Right kidney (tissue), 1 donor: ENCODE measurements at regions not wholly inside any gene's neighbourhood (a gene's known extent, or its start where the extent isn't known, plus 50 kb on each side); places are given as distances from the start of the nearest gene placed in this dataset.
"Not testable (repeated sequence)": the region's sequence is repeated elsewhere in the genome, so short reads cannot be mapped to it uniquely, and the experiment has no call there.

Experiments
- DNase-seq: peaks from one replicate; pipeline ENCODE4 v3.0.0-alpha.2; 2016

DNA sequence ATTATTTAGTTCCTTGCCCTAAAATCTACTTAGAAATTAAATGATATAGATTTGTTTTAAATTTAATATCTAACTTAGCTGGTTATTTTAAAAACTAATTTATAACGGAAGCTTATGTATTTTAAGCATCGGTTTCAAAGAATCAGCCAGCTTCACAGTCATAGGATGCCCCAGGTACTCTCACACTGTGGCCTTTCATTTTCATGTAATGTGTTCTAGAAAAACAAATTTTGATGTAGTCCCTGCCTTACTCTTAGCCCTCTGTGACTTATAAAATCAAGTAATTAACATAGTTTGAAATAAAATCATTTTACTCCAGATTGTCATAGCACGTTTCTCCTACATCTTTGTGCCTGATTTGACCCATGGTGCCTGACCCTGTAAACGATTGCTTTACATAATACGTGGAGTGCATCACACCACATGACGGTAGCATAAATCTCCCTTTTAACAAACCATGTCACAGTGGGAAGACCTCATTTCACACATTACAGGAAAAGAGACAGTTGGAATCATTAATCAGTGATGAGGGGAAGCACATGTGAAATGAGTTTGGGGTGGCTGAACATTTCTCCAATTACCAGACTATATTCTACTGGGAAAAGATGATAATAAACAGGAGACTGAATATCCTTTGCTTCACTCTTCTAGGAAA lies 731.5 kb upstream of the CDH9 start:
- DNase-seq, result no peak

DNA sequence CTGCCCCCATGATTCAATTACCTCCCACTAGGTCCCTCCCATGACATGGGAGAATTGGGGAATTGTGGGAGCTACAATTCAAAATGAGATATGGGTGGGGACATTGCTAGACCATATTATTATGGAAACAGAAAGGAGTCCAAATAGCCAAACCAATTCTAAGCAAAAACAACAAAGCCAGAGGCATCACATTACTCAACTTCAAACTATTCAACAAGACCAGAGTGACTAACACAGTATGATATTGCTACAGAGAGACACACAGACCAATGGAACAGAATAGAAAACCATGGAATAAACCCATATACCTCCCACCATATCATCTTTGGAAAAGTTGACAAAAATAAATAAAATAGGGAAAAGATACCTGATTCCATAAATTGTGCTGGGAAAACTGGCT lies 710.5 kb upstream of the CDH9 start:
- DNase-seq, result no peak

DNA sequence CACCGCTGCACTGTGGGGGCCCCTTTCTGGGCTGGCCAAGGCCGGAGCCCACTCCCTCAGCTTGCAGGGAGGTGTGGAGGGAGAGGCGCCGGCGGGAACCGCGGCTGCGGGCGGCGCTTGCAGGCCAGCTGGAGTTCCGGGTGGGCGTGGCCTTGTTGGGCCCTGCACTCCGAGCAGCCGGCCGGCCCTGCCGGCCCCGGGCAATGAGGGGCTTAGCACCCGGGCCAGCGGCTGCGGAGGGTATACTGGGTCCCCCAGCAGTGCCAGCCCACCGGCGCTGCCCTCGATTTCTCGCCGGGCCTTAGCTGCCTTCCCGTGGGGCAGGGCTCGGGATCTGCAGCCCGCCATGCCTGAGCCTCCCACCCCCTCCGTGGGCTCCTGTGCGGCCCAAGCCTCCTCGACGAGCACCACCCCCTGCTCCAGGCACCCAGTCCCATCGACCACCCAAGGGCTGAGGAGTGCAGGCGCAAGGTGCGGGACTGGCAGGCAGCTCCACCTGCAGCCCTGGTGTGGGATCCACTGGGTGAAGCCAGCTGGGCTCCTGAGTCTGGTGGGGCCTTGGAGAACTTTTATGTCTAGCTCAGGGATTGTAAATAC lies 705.1 kb upstream of the CDH9 start:
- DNase-seq, result not testable (repeated sequence)

DNA sequence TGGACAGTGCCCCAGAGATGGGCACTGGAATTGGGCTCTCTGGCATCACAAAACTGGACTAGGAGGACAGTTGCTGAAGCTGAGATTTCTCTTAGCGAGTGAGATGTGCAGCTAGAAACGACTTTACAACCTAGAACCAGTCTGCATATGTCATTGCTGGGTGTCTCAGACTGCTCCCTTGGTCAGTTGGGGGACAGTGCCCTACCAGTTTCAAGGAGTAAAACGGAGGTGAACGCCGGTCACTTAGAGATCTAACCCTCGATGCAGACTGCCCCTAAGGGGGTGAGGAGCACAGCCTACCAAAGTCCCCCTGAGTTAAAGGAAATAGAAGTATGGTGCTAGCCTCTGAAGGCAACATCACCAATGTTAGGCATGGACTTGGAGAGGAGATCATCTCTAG lies 704.4 kb upstream of the CDH9 start:
- DNase-seq, result no peak

DNA sequence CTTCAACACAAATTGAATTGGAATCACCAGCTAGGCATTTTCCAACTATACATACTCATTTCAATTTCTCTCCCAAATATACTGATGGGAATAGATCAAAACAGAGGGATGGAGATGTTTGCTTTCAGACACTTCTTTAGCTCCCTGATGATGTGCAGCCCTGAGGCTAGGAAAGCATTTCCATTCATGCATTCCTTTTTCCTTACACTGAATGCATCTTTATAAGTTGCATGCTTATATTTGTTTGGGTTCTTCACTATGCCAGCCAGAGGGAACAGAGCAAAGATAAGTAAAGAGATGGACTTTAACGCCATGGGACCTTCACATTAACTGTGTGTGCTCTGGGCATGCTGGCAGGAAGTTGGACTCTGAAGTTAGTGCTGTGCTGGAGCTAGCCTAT lies 696.5 kb upstream of the CDH9 start:
- DNase-seq, result no peak

DNA sequence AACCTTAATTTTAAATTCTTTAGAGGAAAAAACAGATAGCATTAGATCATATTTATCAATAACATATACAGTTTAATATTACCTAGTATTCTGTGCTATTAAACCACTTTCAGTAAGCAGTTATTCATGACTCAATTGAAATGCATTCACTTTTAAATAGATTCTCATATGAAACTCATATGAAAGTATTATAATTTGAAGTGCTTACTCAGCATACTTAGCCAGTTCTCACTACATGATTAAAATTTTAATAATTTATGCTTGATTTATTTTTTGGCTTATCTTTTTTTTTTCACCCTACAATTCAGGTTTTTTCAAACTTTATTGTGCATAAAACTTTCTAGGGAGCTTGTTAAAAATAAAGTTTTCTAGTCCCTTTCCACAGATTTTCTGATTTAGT lies 694.9 kb upstream of the CDH9 start:
- DNase-seq, result no peak

DNA sequence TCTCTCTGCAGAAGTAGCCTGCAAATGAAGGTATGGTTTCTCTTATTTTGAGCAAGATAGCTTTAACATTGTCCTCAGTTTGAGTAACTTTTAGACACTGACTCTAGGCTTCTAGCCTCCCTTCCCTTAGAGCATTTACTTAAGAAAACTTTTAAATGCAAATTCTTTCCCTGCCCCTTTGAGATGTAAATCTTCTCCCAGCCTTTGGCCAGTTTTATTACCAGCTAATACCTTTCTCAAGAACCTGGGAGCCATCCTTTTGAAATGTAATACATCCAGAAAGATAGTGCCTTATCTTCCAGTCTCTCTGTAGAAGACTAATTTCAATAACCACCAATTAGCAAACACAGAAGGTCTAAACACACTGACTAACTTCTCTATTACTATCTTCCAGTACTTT lies 688.9 kb upstream of the CDH9 start:
- DNase-seq, result no peak

DNA sequence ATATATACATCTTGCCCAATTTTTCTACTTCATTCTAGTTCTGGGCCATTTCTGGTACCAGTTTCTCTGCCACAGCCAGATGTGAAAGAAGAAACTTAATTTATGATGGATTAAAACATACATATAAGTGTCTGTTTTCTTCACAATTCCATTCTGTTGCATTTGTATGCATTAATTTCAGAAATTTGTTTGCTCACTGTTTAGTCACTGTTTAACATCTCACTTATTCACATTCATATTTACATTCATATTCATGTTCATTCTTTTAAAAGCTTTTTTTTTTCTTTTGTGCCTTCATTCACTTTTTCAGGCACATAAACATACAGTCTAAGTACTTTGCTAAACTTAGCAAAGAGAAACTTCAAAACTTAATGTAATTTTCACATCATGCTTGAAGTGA lies 684.0 kb upstream of the CDH9 start:
- DNase-seq, result no peak

DNA sequence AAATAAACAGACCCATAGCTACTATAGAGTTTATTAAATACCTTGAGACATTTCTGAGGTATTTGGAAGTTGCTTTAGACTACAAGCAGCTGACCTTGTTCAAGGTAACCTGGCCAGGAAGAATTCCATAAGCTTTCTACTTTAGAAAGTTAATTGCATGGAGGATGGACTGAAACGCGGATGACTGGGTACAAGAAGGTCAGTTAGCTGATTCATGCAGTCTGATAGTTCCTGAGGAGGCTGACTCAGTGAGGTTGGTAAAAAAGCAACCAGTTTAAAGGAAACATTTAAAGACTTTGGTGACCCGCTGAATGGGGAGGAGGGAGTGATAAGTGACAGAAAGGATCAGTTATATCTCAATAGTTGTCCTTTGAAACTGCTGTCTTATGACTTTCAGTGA lies 670.1 kb upstream of the CDH9 start:
- DNase-seq, result no peak

DNA sequence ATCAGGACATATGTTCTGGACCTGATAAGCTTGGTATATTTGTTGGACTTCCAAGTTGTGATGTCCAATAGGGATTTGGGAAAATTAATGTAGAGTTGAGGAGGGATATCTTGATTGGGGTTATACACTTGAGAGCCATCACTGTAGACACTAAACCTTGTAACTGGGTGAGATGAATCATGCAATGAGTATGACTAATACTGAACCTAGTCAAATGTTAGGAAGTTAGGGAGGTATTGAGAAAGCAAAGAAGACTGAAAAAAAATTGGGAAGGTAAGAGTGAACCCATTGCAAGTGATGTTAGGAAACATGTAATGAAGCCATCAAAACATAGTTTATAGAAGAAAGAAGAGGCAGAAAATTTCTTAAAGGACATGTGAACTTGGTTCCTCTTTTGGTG lies 668.4 kb upstream of the CDH9 start:
- DNase-seq, result no peak

DNA sequence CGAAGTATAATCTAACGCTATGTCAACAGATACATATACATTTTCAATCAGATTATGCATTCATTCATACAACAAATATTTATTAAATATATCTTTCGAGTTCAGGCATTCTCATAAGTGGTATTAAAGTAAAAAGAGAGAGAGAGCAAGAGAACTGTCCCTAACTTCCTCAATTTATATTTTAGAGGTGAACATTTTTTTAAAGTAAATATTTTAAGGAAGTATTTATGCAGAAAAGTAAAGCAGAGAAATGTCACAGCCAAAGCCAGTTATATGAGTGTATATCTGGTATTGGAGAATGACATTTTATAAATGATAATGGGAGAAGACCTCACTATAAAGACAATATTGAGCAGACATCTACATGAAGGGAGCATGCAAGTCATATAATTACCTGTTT lies 667.3 kb upstream of the CDH9 start:
- no peak for DNase-seq

DNA sequence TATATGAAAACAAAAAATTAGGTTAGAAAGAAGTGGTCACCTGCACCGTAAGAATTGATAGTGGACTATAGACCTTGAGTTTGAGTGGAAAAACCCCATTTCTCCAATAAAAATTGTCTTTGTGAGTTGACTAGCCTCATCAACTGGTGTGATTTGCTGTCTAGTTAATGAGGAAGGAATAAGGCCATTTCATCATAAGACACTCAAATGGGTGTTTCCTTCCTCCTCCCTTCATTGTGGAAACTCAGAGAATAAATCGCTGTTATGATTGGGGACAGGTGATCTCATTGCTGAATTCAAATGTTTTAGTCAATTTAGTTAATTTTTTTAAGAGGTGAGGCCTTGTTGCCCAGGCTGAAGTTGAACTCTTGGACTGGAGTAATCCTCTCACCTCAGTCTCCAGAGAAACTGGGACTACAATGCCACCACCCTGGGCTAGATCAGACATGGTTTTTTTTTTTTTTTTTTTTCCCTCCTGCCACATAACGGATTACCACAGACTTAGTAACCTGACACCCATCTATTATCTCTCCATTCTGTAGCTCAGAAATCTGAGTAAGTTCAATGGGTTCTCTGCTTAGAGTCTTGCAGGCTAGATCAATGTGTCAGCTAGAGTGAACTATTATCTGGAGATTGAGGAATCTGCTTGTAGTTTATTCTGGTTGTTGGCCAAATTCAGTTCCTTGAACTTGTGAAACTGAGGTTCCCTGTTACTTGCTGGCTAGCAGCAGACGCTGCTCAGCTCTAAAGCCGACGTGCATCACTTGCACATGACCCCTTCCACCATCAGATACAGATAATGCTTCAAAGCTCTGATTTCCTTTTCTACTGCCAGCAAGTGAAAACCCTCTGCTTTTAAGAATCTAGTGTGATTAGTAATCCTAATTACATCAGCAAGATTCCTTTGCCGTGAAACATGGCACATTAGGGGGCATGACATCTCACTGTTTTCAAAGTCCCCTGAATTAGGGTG lies 663.8 kb upstream of the CDH9 start:
- DNase-seq, result no peak

DNA sequence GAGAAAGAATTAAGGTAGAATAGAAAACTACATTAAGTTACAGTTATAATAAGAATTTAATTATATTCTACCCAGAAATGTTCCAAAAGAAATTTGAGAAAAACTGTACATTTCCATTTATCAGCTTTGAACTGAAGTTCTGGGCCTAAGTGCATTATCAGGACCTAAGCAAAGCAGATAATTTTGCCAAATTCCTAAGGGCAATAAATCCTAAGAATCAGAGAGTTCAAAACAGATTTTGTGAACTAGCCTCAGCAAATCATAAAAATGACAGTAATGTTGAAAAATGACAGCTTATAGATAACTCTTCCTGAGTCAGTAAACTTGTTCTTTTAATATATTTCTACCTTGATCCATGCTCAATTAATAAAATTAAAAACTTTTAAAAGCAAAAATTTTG lies 662.1 kb upstream of the CDH9 start:
- no peak for DNase-seq

DNA sequence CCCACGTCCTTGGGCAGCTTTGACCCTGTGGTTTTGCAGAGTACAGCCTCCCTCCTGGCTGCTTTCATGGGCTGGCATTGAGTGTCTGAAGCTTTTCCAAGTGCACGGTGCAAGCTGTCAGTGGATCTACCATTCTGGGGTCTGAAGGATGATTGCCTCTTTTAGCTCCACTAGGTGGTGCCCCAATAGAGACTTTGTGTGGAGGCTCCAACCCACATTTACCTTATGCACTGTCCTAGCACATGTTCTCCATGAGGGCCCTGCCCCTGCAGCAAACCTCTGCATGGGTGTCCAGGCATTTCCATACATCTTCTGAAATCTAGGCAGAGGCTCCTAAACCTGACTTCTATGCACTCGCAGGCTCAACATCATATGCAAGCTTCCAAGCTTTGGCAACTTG lies 644.2 kb upstream of the CDH9 start:
- DNase-seq, result no peak

DNA sequence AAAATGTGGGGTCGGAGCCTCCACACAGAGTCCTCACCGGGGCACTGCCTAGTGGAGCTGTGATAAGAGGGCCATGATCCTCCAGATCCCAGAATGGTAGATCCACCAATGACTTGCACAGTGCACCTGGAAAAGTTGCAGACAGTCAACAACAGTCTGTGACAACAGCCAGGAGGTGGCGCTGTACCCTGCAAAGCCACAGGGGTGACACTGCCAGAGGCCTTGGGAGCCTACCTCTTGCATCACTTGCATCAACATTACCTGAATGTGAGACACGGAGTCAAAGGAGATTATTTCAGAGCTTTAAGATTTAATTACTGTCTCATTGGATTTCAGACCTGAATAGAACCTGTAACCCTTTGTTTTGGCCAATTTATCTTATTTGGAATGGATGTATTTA lies 614.1 kb upstream of the CDH9 start:
- DNase-seq, result no peak

DNA sequence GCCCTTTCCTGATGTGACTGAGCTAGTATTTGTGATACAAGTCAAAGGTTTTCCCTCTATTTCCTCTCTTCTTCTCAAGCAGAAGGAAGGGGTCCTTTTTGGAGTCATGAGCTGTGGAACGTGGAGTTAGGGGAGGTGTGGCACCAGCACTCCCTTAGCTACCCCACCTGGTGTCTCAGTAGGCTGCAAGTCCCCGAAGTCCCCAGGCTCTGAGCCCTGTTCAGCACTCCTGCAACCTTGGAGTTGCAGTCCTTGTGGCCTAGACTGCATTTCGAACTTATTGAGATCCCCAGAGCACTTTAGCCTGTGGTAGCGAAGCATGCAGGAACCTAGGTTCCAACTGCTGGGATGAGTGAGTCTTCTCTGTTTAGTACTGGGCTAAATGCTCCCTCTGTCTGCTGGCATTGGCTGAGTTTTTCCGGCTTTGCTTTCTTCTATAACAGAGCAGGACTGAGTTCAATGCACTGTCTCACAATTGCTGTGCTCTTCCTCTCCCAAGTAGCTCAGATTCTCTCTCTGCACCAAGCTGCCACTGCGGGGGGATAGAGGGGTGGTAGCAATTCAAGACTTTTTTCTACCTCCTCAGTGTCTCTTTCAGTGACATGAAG lies 600.7 kb upstream of the CDH9 start:
- no peak for DNase-seq

DNA sequence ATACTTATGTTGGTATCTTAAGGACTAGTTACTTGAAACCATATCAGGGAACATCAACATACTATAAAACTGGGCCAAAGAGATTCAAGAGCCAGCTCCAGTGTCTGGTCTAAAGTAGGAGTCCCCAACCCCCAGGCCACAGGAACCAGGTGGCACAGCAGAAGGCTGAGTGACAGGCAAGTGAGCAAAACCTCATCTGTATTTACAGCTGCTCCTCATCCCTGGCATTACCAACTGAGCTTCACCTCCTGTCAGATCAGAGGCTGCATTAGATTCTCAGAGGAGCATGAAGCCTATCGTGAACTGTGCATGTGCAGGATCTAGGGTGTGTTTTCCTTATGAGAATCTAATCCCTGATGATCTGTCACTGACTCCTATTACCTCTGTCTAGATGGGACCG lies 581.6 kb upstream of the CDH9 start:
- DNase-seq, result no peak

DNA sequence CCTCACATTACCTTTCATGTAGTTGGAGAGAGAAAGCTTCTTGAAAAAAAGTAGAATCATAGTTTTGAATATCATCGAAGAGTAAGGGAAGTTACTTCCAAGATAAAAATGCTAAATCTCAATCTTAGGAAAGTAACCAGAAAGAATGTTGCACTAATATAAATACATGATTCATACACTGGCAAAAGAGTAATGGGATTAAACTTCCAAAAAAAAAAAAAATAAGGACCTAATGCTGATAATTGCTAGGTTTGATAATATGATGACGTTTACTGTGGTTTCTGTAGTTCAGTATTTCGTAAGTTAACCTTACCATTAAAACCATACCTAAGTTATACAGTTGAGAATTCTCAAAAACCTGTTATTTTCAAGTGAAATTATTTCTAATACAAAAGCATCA lies 573.8 kb upstream of the CDH9 start:
- no peak for DNase-seq

DNA sequence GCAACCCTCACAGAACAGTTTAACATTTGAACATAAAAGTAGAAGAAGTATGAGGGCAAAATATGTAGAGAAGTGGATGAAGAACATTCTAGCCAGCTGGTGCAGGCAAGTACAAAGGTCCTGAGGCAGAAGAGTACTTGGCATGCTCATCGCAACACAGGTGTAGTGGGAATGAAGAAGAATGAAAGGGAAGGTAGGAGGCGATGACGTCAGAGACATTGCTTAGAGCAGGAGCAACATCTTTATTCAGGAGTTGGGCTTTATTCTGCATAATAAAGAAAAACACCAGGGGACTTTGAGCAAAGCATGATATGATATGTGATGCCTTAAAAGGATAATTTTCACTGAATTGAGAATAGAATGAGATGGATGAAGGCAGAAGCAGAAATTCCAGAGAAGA lies 570.6 kb upstream of the CDH9 start:
- DNase-seq, result no peak

DNA sequence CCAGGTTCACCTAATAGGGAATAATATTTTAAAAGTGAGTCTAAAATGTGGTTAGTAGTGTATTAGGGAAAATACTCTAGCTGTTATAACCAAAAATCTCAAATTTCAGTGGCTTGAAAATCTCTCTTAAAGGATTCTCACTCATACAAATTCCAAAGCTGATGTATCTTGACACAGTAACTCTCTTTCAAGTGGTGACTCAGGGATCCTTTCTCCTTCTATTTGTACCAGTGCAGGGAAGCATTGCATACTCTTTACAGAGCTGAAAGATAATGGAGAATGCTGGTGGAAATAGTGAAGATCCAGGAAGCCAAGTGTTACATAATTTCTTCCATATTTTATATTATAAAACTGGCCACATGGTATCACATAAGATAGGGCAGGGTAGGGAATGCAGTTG lies 560.2 kb upstream of the CDH9 start:
- no peak for DNase-seq

DNA sequence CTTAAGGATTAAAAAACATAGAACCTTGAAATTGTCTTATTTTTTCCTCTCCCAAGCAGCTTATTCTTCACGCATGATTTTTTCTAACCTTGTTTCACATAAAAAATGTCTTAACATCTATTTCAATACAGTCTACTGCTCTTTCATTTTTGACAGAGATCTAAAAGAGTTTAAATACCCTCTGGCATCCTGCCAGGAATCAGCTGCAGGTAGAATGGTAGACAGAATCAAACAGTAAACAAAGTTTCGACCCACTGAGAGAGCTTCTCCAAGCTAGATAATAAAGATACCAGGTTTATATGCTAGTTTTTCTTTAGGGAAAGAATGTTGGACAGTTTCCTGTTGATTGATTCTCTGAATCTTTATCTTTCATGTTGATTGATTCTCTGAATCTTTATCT lies 555.8 kb upstream of the CDH9 start:
- no peak for DNase-seq

DNA sequence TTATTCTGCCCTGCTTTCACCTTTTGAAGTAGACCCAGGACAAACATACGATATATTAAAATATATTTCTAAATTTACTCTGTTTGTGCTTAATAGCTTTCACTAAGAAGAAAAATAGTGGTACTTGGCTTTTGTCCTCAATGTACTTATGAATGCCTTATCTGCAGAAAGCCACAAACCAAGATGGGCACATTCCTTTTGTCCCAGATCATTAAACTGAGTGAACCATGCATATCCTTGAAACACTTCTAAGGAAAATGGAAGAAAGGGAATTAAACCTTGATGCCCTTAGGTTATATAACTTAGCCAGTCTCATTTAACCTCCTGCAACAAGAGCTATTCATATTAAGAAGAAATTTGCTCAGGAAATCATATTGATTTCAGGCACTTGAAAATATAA lies 553.8 kb upstream of the CDH9 start:
- no peak for DNase-seq

DNA sequence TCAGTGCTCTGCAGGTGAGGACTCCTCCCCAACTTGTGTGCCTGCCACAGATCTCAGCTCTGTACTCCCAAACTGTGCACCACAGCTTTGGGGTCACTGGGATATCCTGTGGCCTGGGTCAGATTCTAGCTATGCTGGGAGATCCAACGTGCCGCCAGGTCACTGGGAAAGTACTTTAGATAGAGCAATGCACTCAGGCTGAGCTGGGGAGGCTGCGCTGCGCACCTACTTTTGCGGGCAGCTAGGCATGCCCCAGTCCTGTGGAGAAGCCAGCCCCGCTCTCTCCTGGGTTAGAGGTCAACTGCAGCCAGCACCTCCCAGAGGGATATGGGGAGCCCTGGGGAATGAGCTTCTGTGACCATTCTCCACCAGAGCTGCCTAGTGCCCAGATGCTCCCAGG lies 552.1 kb upstream of the CDH9 start:
- no peak for DNase-seq
